Ramos (cell line): ENCODE measurements at regions not wholly inside any gene's neighbourhood (a gene's known extent, or its start where the extent isn't known, plus 50 kb on each side); places are given as distances from the start of the nearest gene placed in this dataset.

ENCODE experiments used
- in situ Hi-C: fragments of 300-500 bp; cut with MboI; formaldehyde crosslinking; loops from one replicate; pipeline ENCODE4 v1.14.3; 2022; ENCODE audit warnings: low sequenced_read_pairs; ENCODE audit not compliant: unreplicated experiment

- in situ Hi-C loops = no loop called here
Observed at GRCh38 chr10:27451054-27451453, 53.0 kb upstream of the RAB18 start.

- in situ Hi-C loops = no loop called here
Observed at GRCh38 chr10:27450225-27450624, 53.9 kb upstream of the RAB18 start.

- in situ Hi-C loops = loop anchor here (10.0 kb wide), 1 partner anchor 205 kb away; no protein-coding TSS in a partner anchor
Observed at GRCh38 chr10:27449571-27449970, 54.5 kb upstream of the RAB18 start.

- in situ Hi-C loops = loop anchor here (10.0 kb wide), 1 partner anchor 206 kb away; no protein-coding TSS in a partner anchor
Observed at GRCh38 chr10:27448921-27449320, 55.2 kb upstream of the RAB18 start.

GRCh38 chr10:27447540-27447939 is 56.6 kb upstream of the RAB18 start:
- in situ Hi-C loops = loop anchor here (10.0 kb wide), 1 partner anchor 207 kb away; no protein-coding TSS in a partner anchor

GRCh38 chr10:27446091-27446918 is 57.8 kb upstream of the RAB18 start:
- in situ Hi-C loops = loop anchor here (10.0 kb wide), 1 partner anchor 208 kb away; no protein-coding TSS in a partner anchor

GRCh38 chr10:27445070-27445469 is 59.0 kb upstream of the RAB18 start:
- in situ Hi-C loops = loop anchor here (10.0 kb wide), 1 partner anchor 210 kb away; no protein-coding TSS in a partner anchor

GRCh38 chr10:27440478-27440877 is 63.6 kb upstream of the RAB18 start:
- in situ Hi-C loops = loop anchor here (10.0 kb wide), 1 partner anchor 214 kb away; no protein-coding TSS in a partner anchor

- in situ Hi-C loops = loop anchor here (10.0 kb wide), 1 partner anchor 215 kb away; no protein-coding TSS in a partner anchor
Observed at GRCh38 chr10:27440021-27440420, 64.1 kb upstream of the RAB18 start.

GRCh38 chr10:27439101-27439500 is 65.0 kb upstream of the RAB18 start:
- in situ Hi-C loops = no loop called here

- in situ Hi-C loops = no loop called here
Observed at GRCh38 chr10:27437775-27438174, 66.3 kb upstream of the RAB18 start.

- in situ Hi-C loops = no loop called here
Observed at GRCh38 chr10:27436710-27437109, 67.4 kb upstream of the RAB18 start.

- in situ Hi-C loops = no loop called here
Observed at GRCh38 chr10:27433976-27434375, 70.1 kb upstream of the RAB18 start.

- in situ Hi-C loops = no loop called here
Observed at GRCh38 chr10:27426948-27427467, 77.1 kb upstream of the RAB18 start.

GRCh38 chr10:27413831-27414348 is 90.2 kb upstream of the RAB18 start:
- in situ Hi-C loops = no loop called here

GRCh38 chr10:27413387-27413786 is 90.7 kb upstream of the RAB18 start:
- in situ Hi-C loops = no loop called here

- in situ Hi-C loops = no loop called here
Observed at GRCh38 chr10:27410153-27410552, 94.0 kb upstream of the RAB18 start.

GRCh38 chr10:27407271-27407670 is 96.8 kb upstream of the RAB18 start:
- in situ Hi-C loops = no loop called here

GRCh38 chr10:27399871-27400270 is 104.2 kb upstream of the RAB18 start:
- in situ Hi-C loops = no loop called here

- in situ Hi-C loops = no loop called here
Observed at GRCh38 chr10:27393961-27394360, 110.1 kb upstream of the RAB18 start.

GRCh38 chr10:27392606-27393005 is 111.5 kb upstream of the RAB18 start:
- in situ Hi-C loops = no loop called here
